H9 (cell line): ENCODE measurements at regions not wholly inside any gene's neighbourhood (a gene's known extent, or its start where the extent isn't known, plus 50 kb on each side); places are given as distances from the start of the nearest gene placed in this dataset.

ENCODE experiments used
- DNase-seq: peaks from one replicate; pipeline ENCODE4 v3.0.0-alpha.2; 2017
- H2AFZ ChIP-seq: one replicate; pipeline ENCODE4 v1.6.1; 2013; ENCODE audit warnings: mild to moderate bottlenecking, low read length, control low read depth, moderate library complexity
- H2AK5ac ChIP-seq: 2 replicates; pipeline ENCODE4 v1.6.1; 2013; ENCODE audit warnings: low read length, control low read depth, mixed read lengths; ENCODE audit not compliant: insufficient read length
- H2BK120ac ChIP-seq: one replicate; pipeline ENCODE4 v1.6.1; 2013; ENCODE audit warnings: low read depth, mild to moderate bottlenecking, low read length, control low read depth, inconsistent platforms; ENCODE audit not compliant: poor library complexity, severe bottlenecking
- H2BK12ac ChIP-seq: 2 replicates; pipeline ENCODE4 v1.6.1; 2013; ENCODE audit warnings: low read length, control low read depth, mixed read lengths, low read depth; ENCODE audit not compliant: insufficient read length
- H2BK15ac ChIP-seq: 2 replicates; pipeline ENCODE4 v1.6.1; 2013; ENCODE audit warnings: low read depth, low read length, control low read depth
- H2BK20ac ChIP-seq: one replicate; pipeline ENCODE4 v1.6.1; 2013; ENCODE audit warnings: low read depth, mild to moderate bottlenecking, low read length, control low read depth, inconsistent platforms; ENCODE audit not compliant: poor library complexity, severe bottlenecking
- H2BK5ac ChIP-seq: 2 replicates; pipeline ENCODE4 v1.6.1; 2013; ENCODE audit warnings: low read length, control low read depth, mixed read lengths; ENCODE audit not compliant: insufficient read length
- H3K14ac ChIP-seq: 2 replicates; pipeline ENCODE4 v1.6.1; 2013; ENCODE audit warnings: low read length, control low read depth; ENCODE audit not compliant: insufficient read depth
- H3K18ac ChIP-seq: 2 replicates; pipeline ENCODE4 v1.6.1; 2013; ENCODE audit warnings: low read depth, mild to moderate bottlenecking, mixed read lengths, low read length, control low read depth; ENCODE audit not compliant: insufficient read length
- H3K23ac ChIP-seq: 2 replicates; pipeline ENCODE4 v1.6.1; 2013; ENCODE audit warnings: low read length, control low read depth, mixed read lengths, low read depth; ENCODE audit not compliant: insufficient read length
- H3K23me2 ChIP-seq: 2 replicates; pipeline ENCODE4 v1.6.1; 2013; ENCODE audit warnings: low read depth, mild to moderate bottlenecking, mixed read lengths, low read length, control low read depth; ENCODE audit not compliant: insufficient read length, poor library complexity, severe bottlenecking
- H3K27ac ChIP-seq: 2 replicates; pipeline ENCODE4 v1.5.1; 2013; ENCODE audit warnings: low read length, control low read depth, mixed read lengths, low read depth; ENCODE audit not compliant: insufficient read length
- H3K27me3 ChIP-seq: 2 replicates; pipeline ENCODE4 v1.6.1; 2013; ENCODE audit warnings: low read length, control low read depth, inconsistent platforms; ENCODE audit not compliant: insufficient read depth
- H3K4ac ChIP-seq: 2 replicates; pipeline ENCODE4 v1.6.1; 2013; ENCODE audit warnings: low read depth, mild to moderate bottlenecking, control low read depth, inconsistent platforms, low read length, moderate library complexity
- H3K4me1 ChIP-seq: 2 replicates; pipeline ENCODE4 v1.6.1; 2013; ENCODE audit warnings: low read length, control low read depth, inconsistent platforms; ENCODE audit not compliant: insufficient read depth
- H3K4me2 ChIP-seq: 2 replicates; pipeline ENCODE4 v1.6.1; 2013; ENCODE audit warnings: low read length, control low read depth, mixed read lengths; ENCODE audit not compliant: insufficient read length, insufficient read depth
- H3K56ac ChIP-seq: 2 replicates; pipeline ENCODE4 v1.6.1; 2013; ENCODE audit warnings: low read depth, mild to moderate bottlenecking, mixed read lengths, low read length, control low read depth; ENCODE audit not compliant: insufficient read length
- H3K79me1 ChIP-seq: 2 replicates; pipeline ENCODE4 v1.6.1; 2013; ENCODE audit warnings: low read depth, mild to moderate bottlenecking, moderate library complexity, low read length, control low read depth, inconsistent platforms; ENCODE audit not compliant: insufficient read depth, poor library complexity, severe bottlenecking
- H3K79me2 ChIP-seq: 2 replicates; pipeline ENCODE4 v1.6.1; 2013; ENCODE audit warnings: low read length, control low read depth, inconsistent platforms; ENCODE audit not compliant: insufficient read depth
- H3K9ac ChIP-seq: 2 replicates; pipeline ENCODE4 v1.6.1; 2013; ENCODE audit warnings: low read length, control low read depth, mixed read lengths; ENCODE audit not compliant: insufficient read length; ENCODE audit errors: extremely low read depth
- H3K9me3 ChIP-seq: one replicate; pipeline ENCODE4 v1.6.1; 2013; ENCODE audit warnings: low read depth, low read length, inconsistent platforms; ENCODE audit not compliant: control insufficient read depth
- H3T11ph ChIP-seq: one replicate; pipeline ENCODE4 v1.6.1; 2013; ENCODE audit warnings: mild to moderate bottlenecking, low read length, control low read depth, inconsistent platforms
- H4K20me1 ChIP-seq: one replicate; pipeline ENCODE4 v1.6.1; 2013; ENCODE audit not compliant: control insufficient read depth, insufficient read length, insufficient read depth
- H4K5ac ChIP-seq: 2 replicates; pipeline ENCODE4 v1.6.1; 2013; ENCODE audit warnings: low read depth, mild to moderate bottlenecking, mixed read lengths, low read length, control low read depth; ENCODE audit not compliant: insufficient read length
- H4K8ac ChIP-seq: replicated peaks from 2 replicates; pipeline ENCODE4 v1.6.1; 2013; ENCODE audit warnings: low read length, control low read depth, mixed read lengths, low read depth; ENCODE audit not compliant: insufficient read length
- H4K91ac ChIP-seq: 2 replicates; pipeline ENCODE4 v1.6.1; 2013; ENCODE audit warnings: low read depth, mild to moderate bottlenecking, moderate library complexity, mixed read lengths, low read length, control low read depth; ENCODE audit not compliant: insufficient read length
- H3K27ac Mint-ChIP-seq, 3 experiments: 2 replicates in 2 of 3; 3 replicates in 1 of 3; pipeline ENCODE4 v1.8.0; 2020 to 2021; ENCODE audit warnings: mixed read lengths in 3 of 3, mild to moderate bottlenecking in 1 of 3, moderate library complexity in 1 of 3
- H3K27me3 Mint-ChIP-seq: 2 replicates; pipeline ENCODE4 v1.8.0; 2021; ENCODE audit warnings: low read depth, mild to moderate bottlenecking, moderate library complexity, mixed read lengths
- H3K36me3 Mint-ChIP-seq, 3 experiments: 2 replicates in 2 of 3; 3 replicates in 1 of 3; pipeline ENCODE4 v1.8.0; 2020 to 2021; ENCODE audit warnings: low read depth in 3 of 3, mixed read lengths in 3 of 3; ENCODE audit not compliant: insufficient read depth in 1 of 3
- H3K4me1 Mint-ChIP-seq, 2 experiments: 2 replicates each; pipeline ENCODE4 v1.8.0; 2020; ENCODE audit warnings: mixed read lengths in 2 of 2
- H3K4me3 Mint-ChIP-seq, 2 experiments: 2 replicates in 1 of 2; 3 replicates in 1 of 2; pipeline ENCODE4 v1.8.0; 2020 to 2021; ENCODE audit warnings: mild to moderate bottlenecking in 2 of 2, mixed read lengths in 2 of 2, moderate library complexity in 1 of 2
- H3K9me3 Mint-ChIP-seq, 2 experiments: 2 replicates in 1 of 2; 3 replicates in 1 of 2; pipeline ENCODE4 v1.8.0; 2020; ENCODE audit warnings: mild to moderate bottlenecking in 2 of 2, mixed read lengths in 2 of 2, moderate library complexity in 1 of 2
- WGBS: extraction: QIAGEN DNeasy Blood & Tissue Kit; methylation state at CpG from one replicate; pipeline ENCODE4 v1.1.7; 2013; ENCODE audit warnings: missing lambda C conversion rate, low lambda C conversion rate, mixed read lengths; ENCODE audit not compliant: insufficient read length; ENCODE audit errors: extremely low coverage; 5-methylcytosine and 5-hydroxymethylcytosine counted together
- TF ChIP-seq, protein P1 (sequence below): fragments of 200-600 bp; sonication (generic); conservative IDR thresholded peaks from 3 replicates; pipeline ENCODE4 v1.8.0; 2021; ENCODE audit warnings: antibody characterized with exemption, mild to moderate bottlenecking

DNA sequence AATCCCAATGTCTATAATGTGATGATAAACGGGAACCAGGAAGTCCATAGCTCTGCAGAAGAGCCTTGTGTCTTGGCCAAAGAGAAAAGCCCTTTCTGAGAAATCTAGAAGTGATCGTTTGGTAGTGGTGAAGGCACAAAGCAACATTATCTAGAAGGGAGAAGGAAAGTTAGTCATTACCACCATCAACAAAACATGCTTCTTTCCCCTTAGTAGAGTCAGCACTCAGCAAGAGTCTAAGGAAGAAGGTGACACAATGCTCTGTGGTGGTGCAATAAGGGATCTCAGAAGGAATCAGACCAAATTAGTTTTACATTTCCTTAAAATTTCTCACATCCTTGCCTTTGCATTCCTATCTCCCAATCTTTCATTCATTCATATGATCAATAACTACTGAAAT lies 134.4 kb upstream of the PRDX6 start:
- Histone ChIP-seq H2BK5ac (no peak overlapping the region), H2AK5ac (no peak overlapping the region), H2BK20ac (no peak overlapping the region), H3K4ac (no peak overlapping the region), H4K20me1 (no peaks in the 10 kb centered on the region), H2BK15ac (no peak overlapping the region), H3K79me1 (no peaks in the 10 kb centered on the region), H3K4me2 (no peak overlapping the region), H4K5ac (no peak overlapping the region), H2AFZ (no peak overlapping the region), H2BK120ac (no peak overlapping the region), H2BK12ac (no peak overlapping the region), H3K4me1 (no peaks in the 10 kb centered on the region), H3T11ph (no peak overlapping the region), H3K27ac (no peak overlapping the region), H4K8ac (no peak overlapping the region), H3K23ac (no peak overlapping the region), H3K27me3 (no peaks in the 10 kb centered on the region), H3K18ac (no peak overlapping the region), H3K56ac (no peak overlapping the region), H4K91ac (no peak overlapping the region), H3K79me2 (no peaks in the 10 kb centered on the region), H3K14ac (no peak overlapping the region), H3K23me2 (no peaks in the 10 kb centered on the region), H3K9ac (no peak overlapping the region), H3K9me3 (no peaks in the 10 kb centered on the region)
- H3K4me3 Mint-ChIP-seq: no peak overlapping the region
- no peaks in the 10 kb centered on the region for H3K27me3 Mint-ChIP-seq
- WGBS: no CpG with 5 or more reads among the region's 2 CpGs
- TF ChIP-seq, protein P1, sequence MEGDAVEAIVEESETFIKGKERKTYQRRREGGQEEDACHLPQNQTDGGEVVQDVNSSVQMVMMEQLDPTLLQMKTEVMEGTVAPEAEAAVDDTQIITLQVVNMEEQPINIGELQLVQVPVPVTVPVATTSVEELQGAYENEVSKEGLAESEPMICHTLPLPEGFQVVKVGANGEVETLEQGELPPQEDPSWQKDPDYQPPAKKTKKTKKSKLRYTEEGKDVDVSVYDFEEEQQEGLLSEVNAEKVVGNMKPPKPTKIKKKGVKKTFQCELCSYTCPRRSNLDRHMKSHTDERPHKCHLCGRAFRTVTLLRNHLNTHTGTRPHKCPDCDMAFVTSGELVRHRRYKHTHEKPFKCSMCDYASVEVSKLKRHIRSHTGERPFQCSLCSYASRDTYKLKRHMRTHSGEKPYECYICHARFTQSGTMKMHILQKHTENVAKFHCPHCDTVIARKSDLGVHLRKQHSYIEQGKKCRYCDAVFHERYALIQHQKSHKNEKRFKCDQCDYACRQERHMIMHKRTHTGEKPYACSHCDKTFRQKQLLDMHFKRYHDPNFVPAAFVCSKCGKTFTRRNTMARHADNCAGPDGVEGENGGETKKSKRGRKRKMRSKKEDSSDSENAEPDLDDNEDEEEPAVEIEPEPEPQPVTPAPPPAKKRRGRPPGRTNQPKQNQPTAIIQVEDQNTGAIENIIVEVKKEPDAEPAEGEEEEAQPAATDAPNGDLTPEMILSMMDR: no peak
- peaks cover 0 to under 1% of the 10 kb centered on the region in 2 experiments; a peak in 1 of 4 replicates for H3K4me1 Mint-ChIP-seq
- H3K9me3 Mint-ChIP-seq: peaks cover 0 to 2% of the 10 kb centered on the region in 2 experiments; a peak in 1 of 5 replicates
- no peak for DNase-seq
- peaks cover 0 to under 1% (median 0%) of the 10 kb centered on the region in 3 experiments; a peak in 1 of 7 replicates for H3K36me3 Mint-ChIP-seq
- H3K27ac Mint-ChIP-seq: no peak overlapping the region
